GM21367 (cell line): ENCODE measurements at regions not wholly inside any gene's neighbourhood (a gene's known extent, or its start where the extent isn't known, plus 50 kb on each side); places are given as distances from the start of the nearest gene placed in this dataset.

ENCODE experiments used
- ATAC-seq: cut with Tn5 transposase; IDR thresholded peaks from one replicate; pipeline ENCODE4 v1.9.1; 2021; ENCODE audit not compliant: unreplicated experiment

DNA sequence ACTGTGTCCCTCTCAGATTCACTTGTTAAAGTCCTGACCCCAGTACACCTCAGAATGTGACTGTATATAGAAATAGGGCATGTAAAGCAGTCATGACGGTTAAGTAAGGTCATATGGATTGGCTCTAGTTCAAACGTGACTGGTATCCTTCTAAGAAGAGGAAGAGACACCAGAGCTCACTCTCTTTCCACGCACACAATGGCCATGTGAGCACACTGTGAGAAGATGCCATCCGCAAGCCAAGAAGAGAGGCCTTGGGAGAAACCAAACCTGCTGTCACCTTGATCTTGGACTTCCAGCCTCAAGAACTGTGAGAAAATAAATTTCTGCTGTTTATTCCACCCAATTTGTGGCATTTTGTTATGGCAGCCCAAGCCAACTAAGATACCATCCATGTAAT is 56.8 kb upstream of the IRF2BP2 start:
- no peak for ATAC-seq

DNA sequence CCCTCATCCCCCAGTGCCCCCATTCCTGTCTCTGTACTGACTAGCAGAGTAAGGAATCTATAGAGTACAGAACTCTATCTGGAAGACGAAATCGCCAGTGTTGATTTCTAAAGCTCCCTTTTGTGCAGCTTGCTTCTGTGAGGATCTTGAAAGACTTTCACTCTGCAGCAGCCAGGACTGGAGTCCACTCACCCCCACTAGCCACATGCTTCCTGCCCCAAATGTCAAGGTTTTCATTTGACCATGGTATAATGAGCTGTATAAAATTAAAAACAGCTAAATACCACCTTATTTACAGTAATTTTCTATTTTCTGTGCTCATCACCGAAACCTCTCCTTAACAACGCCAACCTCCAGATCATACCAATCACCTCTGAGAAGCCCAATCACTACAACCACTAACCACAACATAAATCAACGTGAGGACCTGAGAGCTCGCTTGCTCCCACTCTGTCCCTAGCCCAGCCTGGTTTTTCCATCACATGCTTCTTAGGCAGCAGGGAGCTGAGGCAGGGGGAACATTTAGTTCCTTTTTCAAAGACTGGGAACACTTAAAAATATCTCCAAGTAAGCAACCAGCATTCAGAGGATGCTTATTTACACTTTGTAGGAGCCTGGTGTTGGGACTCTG is 56.1 kb upstream of the IRF2BP2 start:
- no peak for ATAC-seq

DNA sequence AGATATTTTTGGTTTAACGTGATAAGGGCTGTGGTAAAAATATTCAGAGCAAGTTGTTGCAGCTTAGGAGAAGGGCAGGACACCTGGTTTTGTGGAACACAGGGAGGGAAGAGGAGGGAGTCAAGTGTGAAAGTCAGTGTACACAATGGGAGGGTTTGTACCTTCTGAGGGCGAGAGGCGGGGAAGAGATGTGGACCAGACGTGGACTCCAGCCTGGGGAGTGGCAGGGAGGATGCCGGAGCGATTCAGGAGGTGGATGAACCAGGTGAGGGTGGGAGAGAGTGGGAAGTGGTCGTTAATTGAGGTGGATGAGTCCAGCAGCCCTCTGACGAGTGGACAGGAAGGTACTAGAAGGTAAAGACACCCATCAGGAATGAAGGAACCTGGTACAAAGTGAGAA is 52.2 kb upstream of the IRF2BP2 start:
- no peak for ATAC-seq

DNA sequence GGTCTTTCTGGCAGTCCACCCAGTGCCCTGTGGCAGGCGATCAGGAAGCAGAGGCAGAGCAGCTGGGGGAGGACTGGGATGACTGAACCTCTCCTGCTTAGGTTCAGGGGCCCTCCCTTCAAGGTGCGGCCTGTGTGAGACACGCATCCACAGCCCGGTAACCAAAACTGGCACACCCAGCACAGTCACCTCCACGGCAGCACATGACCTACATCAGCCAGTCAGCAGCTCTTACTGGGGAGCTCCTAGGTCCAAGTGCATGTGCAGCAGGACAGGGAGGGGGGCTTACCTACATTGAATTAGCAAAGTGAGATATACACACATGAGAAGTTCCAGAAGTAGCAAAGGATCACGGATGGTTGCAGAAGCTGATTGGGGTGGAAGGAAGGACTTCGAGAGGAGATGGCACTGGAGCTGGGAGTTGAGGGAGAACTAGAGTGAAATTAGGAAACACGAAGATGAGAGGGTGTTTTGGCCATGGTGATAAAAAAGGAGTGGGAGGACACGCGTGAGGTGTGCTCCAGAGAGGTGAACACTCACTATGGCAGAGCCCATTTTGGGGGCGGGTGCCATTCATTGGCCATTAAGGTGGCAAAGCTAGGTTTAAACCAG is 51.4 kb upstream of the IRF2BP2 start:
- no peak for ATAC-seq

DNA sequence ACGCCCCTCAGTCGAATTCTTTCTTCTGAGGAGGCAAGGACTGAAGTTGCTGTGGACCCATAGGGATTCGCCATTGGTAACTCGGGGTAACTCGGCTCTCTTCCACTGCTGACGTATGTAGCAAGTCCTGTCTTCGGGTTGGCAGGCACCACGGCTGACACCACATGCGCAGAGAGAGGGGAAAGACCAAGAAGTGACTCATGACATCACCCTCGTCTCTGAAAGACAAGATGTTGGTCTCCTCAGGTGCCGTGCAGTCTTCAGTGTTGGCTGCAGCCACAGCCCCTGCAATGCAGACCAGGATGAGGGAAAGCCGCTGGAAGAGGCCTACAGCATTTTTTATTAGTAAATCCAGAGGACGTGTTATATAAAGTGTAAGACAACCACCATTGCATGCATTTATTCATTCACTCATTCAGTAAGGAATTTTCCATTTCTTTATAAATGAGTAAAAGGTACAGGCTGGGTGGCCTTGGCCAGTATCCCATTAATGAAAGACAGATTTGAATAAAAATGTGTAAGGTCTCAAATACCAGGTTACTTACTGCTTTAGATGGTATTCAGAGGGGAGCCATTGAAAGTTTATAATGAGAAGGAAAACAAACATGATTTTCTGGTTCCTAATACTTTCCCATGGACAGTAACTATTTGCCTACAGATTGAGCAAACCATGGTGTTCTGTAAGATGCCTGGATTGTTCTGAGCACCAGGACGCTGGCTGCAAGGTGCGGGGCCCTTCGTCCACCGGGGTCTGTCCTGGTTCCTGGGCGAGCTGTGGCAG is 50.7 kb upstream of the IRF2BP2 start:
- no peak for ATAC-seq
